Caki2 (cell line): ENCODE measurements at regions not wholly inside any gene's neighbourhood (a gene's known extent, or its start where the extent isn't known, plus 50 kb on each side); places are given as distances from the start of the nearest gene placed in this dataset.
A peak's percentile ranks its signal among the peaks of the same experiment; 100 is the strongest.
"Not testable (repeated sequence)": the region's sequence is repeated elsewhere in the genome, so short reads cannot be mapped to it uniquely, and the experiment has no call there.

ENCODE experiments used
- DNase-seq: peaks from one replicate; pipeline ENCODE4 v3.0.0-alpha.2; 2015; ENCODE audit warnings: low read depth
- in situ Hi-C: cut with HindIII; loops from 2 replicates; pipeline ENCODE4 v1.10.0; 2016; ENCODE audit warnings: low sequenced_read_pairs, low pct_unique_long_range_greater_than_20kb, mixed read lengths

DNA sequence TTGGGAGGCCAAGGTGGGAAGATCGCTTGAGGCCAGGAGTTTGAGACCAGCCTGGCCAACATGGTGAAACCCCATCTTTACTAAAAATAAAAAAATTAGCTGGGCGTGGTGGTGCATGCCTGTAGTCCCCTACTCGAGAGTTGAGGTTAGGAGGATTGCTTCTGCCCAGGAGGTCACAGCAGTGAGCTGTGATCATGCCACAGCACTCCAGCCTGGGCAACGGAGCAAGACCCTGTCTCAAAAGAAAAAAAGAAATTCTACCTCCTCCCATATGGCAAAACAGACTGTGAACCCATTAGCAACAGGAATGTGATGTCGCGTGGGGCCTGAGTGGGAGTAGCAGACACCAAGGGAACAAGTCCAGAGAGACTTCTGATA, 99.7 kb upstream of the MED13L start:
- DNase-seq, in situ Hi-C loops: not testable (repeated sequence)

DNA sequence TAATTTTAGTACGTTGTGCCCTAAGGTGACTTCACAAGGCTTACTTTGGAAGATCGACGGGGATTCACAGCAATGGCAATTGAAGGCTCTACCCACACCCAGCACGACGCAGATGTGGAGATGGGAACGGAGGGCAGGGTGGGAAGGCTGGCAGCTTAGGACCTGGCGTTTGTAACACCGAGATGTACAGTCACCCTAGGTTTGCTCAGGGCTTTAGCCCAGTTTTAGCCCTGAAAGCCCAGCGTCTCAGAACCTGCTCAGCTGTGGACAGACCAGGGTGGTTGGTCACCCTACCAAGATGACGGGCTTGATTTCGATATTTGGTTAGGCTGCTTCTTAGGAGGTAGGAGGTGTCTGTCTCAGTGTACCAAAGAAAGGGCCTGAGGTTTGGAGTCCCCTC, 100.5 kb upstream of the MED13L start:
- in situ Hi-C loops, result no loop called here
- no peak for DNase-seq

- DNase-seq, result no peak
- in situ Hi-C loops, result no loop called here
Measured at GRCh38 chr12:116380108-116380507, 102.6 kb upstream of the MED13L start.

DNA sequence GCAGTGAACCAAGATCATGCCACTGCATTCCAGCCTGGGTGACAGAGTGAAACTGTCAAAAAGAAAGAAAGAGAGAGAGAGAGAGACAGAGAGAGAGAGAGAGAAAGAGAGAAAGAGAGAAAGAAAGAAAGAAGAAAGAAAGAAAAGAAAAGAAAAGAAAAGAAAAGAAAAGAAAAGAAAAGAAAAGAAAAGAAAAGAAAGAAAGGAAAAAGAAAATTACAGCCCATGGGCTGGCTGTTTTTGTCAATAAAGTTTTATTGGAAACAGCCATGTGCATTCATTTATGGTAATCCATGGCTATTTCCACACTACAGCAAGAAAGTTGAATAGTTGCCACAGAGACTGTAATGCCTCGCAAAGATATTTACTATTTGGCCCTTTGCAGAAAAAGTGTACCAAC, 103.2 kb upstream of the MED13L start:
- in situ Hi-C loops, DNase-seq: not testable (repeated sequence)

DNA sequence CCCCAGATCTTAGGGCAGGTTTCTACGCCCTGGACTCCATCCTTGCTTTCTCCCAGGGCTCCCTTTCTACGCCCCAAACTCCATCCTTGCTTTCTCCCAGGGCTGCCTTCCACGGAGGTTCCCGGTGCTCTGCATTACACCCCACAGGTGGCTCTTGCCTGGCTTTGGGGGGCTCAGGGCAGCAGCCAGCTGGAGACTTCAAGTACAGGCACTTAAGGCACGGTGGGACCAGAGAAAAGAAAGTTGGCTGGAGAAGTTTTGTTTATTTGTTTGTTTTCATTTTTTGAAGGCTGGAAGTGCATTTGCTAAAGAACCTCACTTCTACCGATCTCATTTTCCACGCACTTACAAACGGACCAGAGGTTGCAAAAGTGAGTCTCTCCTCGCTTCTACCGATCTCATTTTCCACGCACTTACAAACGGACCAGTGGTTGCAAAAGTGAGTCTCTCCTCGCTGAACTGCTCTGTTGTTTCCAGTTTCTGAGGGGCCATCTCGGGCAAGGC, 103.8 kb upstream of the MED13L start:
- no peak for DNase-seq
- in situ Hi-C loops, result no loop called here

DNA sequence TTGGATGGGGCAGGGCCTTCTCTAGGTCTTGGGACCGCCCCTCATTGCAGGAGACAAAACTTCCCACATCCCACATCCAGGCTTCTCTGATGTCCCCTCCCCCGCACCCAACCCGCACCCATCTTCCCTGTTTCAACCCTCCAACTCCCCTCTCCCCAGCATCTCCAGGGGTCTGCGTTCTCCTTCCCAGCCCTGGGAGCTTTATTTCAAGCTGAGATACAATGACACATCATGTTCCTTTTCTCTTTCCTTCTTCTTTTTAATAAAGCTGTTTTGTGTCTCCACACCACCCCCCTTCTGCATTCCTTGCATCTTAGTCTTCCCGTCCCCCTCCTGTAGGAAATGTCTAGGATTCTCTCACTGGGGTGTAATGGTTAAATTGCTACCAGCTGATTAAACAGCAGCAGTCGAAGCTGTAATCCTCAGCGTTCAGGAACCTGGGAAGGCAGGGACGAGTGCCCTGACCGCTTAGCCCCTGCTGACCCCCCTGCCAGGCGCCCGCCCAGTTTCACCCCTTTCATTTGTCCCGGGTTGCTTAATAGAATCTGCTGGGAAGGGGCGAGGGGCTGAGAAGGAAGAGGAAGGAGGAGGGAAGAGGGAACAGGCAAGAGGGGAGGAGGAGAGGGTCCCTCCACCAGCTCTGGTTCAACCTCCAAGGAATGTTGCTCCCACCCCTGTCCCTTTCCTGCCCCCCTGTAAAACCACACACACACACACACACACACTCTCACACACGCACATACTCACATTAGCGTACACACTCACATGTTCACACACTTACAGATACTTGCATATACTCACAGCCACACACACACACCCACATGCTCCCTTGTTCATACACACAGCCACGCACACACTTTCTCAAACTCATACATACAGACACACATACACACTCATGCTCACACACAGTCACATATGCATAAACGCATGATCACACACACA, 104.5 kb upstream of the MED13L start:
- in situ Hi-C loops, result no loop called here
- DNase-seq, result peak; percentile 55

DNA sequence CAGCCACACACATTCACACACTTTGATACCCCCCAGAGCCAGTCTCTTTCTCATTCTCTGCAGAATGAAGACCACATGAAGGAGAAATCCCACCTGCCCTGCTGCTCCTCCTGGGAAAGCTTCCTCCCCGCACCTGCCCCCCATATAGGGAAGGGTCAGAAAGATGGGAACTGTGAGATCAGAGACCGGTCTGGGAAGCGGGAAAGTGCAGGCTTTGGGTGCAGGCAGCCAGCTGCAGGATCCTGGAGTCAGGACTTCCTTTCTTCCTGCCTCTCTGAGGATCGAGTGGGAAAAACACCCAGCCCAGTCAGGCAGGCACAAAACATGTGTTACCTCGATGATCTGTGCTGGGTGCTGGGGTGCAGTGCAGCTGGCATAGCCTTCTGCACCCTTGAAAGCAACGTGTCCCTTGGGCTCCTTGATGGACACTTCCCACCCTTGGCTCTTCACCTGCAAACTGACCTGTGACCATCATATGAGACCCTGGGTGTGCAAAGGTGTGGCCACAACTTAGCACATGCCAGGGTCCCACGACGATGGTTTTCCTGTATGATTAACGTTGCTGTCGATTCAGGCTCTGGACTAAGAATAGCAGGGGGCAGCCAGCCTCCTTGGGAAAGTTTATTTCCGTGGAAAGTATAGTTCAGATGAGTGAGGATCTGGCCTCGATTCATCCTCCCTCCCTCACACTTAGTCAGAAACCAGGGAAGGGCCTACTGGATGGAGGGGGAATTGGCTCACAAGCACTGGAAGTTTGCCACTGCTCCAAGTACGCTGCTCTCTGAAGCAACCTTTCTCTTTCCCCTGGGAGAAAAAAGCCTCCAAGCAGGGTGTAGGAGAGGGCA, 105.4 kb upstream of the MED13L start:
- no peak for DNase-seq
- in situ Hi-C loops, result no loop called here

GRCh38 chr12:116384175-116384574, 106.7 kb upstream of the MED13L start:
- no peak for DNase-seq
- in situ Hi-C loops, result no loop called here

- in situ Hi-C loops, result no loop called here
- DNase-seq, result no peak
Measured at GRCh38 chr12:116384691-116385485, 107.4 kb upstream of the MED13L start.

DNA sequence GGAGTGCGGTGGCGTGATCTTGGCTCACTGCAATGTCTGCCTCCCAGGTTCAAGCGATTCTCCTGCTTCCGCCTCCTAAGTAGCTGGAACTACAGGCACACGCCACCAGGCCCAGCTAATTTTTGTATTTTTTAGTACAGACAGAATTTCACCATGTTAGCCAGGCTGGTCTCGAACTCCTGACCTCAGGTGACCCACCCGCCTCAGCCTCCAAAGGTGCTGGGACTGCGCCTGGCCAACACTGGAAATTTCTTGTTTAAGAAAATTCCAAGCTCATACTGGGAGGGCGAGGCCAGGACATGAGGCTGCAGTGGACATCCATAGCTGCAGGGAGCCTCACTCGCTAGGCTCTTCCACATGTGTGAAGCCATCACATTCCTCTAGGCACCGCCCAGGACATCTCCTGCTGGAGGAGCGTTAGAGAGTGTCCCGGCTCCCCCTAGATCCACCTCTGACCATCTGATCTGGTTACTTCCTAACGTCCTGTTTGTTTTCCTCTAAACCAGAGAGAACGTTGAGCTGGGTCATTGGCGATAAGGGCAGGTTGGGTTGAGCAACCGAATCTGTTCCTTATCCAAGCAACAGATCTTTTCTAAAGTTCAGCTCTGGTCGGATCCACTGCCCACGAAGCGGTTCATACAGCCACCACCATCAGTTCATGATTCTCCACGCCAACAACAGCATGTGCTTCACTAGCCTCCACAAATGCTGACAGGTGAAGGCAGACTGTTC, 108.2 kb upstream of the MED13L start:
- in situ Hi-C loops, result no loop called here
- DNase-seq, result no peak

DNA sequence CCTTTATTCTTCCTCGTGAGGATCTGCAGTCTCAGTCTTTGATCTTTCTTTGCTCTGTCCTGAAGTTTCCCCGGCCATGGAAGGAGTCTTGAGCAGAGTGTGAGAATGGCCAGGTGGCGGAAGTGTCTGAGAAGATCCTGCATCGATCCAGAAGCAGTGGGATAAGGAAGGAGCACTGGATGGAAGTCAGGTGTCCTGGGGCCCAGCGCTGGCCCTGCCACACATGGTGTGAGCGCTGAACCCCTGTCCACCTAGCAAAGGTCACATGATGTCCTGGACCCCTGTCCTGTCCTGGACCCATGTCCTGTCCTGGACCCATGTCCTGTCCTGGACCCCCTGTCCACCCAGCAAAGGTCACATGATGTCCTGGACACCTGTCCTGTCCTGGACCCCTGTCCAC, 111.8 kb upstream of the MED13L start:
- no peak for DNase-seq
- in situ Hi-C loops, result no loop called here

DNA sequence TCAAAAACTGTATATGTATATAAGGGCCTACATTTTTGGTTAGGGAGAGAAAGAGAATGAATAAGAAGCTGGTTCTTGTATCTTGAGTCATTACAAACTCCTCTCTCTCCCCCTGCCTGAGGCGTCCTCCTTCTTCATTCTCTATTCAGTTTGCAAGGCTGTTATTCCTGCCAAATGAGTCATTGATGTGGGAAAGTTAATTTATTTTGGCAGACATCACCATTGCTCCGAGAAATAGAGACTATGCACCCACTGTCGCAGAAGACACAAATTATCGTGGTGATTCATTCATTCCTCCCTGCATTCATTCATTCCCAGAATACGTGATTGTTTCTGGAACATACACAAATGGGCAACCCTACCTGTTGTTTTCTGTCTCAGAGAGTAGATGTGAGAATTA, 112.5 kb upstream of the MED13L start:
- in situ Hi-C loops, result no loop called here
- DNase-seq, result peak; percentile 85

DNA sequence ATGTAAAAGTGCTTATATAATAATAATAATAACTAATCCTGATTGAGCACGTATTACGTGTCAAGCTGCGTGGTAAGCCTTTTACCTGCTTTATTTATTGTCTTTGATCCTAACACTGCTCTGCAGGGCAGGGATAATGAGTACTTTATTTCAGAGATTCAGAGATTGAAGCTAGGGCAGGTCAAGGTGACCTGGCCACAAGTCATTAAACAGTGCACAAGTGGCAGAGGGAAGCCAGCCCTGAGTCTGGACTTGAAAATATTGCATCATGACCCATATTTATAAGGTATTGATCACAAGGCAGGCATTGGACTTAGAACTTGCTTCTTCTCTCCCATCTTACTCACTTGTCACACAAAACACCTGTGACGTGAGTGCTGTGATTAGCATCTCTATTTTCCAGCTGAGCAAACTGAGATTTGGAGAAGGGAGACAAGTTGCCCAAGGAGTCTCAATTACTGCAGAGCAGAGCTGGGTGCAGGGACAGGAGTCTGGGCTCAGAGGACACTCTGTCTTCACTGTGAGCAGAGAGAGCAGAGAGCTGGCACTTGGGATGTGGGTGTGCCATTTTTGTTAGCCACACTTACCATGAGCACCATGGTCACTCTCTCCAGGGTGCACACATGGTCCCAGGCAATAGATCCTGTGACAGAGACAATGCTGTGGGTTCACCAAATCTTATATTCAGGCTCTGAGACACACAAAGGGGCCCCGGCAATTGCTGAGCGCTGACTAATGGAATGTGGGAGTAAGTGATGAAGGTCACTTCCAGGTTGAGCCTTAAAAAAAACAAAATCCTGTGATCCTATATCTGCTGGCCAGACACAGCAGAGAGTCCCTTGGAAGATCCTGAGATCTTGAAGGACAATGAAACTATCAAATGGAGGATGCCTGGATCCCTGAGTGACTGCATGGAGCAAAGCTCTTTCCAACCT, 113.2 kb upstream of the MED13L start:
- DNase-seq, result no peak
- in situ Hi-C loops, result no loop called here

DNA sequence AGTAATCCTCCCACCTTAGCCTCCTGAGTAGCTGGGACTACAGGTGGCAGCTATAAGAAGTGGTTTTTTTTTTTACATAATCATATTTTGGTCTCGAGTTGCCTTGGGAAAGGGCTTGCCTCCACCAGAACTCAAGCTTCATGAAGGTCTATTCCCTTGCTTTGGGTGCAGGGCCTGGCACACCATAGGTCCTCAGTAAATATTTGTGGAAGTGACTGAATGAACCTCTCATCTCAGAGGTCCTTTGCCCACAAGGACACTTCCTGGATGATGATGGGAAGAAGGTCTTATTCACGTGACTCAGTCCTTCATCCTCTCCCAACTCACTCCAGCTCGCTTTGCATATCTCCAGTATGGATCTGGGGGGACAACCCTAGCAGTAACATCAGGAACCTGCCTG, 114.0 kb upstream of the MED13L start:
- in situ Hi-C loops, result no loop called here
- DNase-seq, result no peak

GRCh38 chr12:116392061-116392460, 114.6 kb upstream of the MED13L start:
- no peak for DNase-seq
- in situ Hi-C loops, result no loop called here

GRCh38 chr12:116393255-116393654, 115.8 kb upstream of the MED13L start:
- in situ Hi-C loops, result no loop called here
- DNase-seq, result no peak
